Trophoblast cell (in vitro differentiated cells and primary cell): ENCODE measurements at regions not wholly inside any gene's neighbourhood (a gene's known extent, or its start where the extent isn't known, plus 50 kb on each side); places are given as distances from the start of the nearest gene placed in this dataset.
A peak's percentile ranks its signal among the peaks of the same experiment; 100 is the strongest.

Source experiments
- DNase-seq, 2 donors: peaks; one replicate each; pipeline ENCODE4 v3.0.0-alpha.2; 2016
- H2AFZ ChIP-seq: 2 replicates; pipeline ENCODE4 v1.6.1; 2013; ENCODE audit warnings: low read length, moderate library complexity, mild to moderate bottlenecking; ENCODE audit not compliant: insufficient read depth, poor library complexity
- H2AK5ac ChIP-seq: 2 replicates; pipeline ENCODE4 v1.6.1; 2013; ENCODE audit warnings: mild to moderate bottlenecking, low read length
- H2BK120ac ChIP-seq: 2 replicates; pipeline ENCODE4 v1.6.1; 2013; ENCODE audit warnings: low read length, mild to moderate bottlenecking, moderate library complexity; ENCODE audit not compliant: insufficient read depth, poor library complexity
- H2BK12ac ChIP-seq: 2 replicates; pipeline ENCODE4 v1.6.1; 2013; ENCODE audit warnings: mild to moderate bottlenecking, low read length, moderate library complexity
- H2BK5ac ChIP-seq: 2 replicates; pipeline ENCODE4 v1.6.1; 2013; ENCODE audit warnings: low read length, low read depth, moderate library complexity, mild to moderate bottlenecking; ENCODE audit not compliant: poor library complexity
- H3K14ac ChIP-seq: 2 replicates; pipeline ENCODE4 v1.6.1; 2013; ENCODE audit warnings: mild to moderate bottlenecking, low read length
- H3K18ac ChIP-seq: 2 replicates; pipeline ENCODE4 v1.6.1; 2013; ENCODE audit warnings: mild to moderate bottlenecking, low read length
- H3K23ac ChIP-seq: 2 replicates; pipeline ENCODE4 v1.6.1; 2013; ENCODE audit warnings: low read length
- H3K27ac ChIP-seq: 2 replicates; pipeline ENCODE4 v1.5.1; 2013; ENCODE audit warnings: low read depth, mild to moderate bottlenecking, inconsistent platforms, low read length, moderate library complexity
- H3K27me3 ChIP-seq: 2 replicates; pipeline ENCODE4 v1.6.1; 2013; ENCODE audit warnings: inconsistent platforms, mild to moderate bottlenecking, low read length, moderate library complexity; ENCODE audit not compliant: insufficient read depth
- H3K36me3 ChIP-seq, 2 experiments: 1 replicate in 1 of 2; 2 replicates in 1 of 2; pipeline ENCODE4 v1.6.1; 2013; ENCODE audit warnings: low read length in 2 of 2, mild to moderate bottlenecking in 2 of 2, moderate library complexity in 1 of 2; ENCODE audit not compliant: insufficient read depth in 2 of 2, control insufficient read depth in 1 of 2
- H3K4ac ChIP-seq: 2 replicates; pipeline ENCODE4 v1.6.1; 2013; ENCODE audit warnings: low read depth, mild to moderate bottlenecking, low read length, moderate library complexity
- H3K4me1 ChIP-seq, 2 experiments: 1 replicate in 1 of 2; 2 replicates in 1 of 2; pipeline ENCODE4 v1.6.1; 2013; ENCODE audit warnings: low read length in 2 of 2, mild to moderate bottlenecking in 2 of 2, moderate library complexity in 1 of 2; ENCODE audit not compliant: insufficient read depth in 2 of 2, control insufficient read depth in 1 of 2
- H3K4me2 ChIP-seq: 2 replicates; pipeline ENCODE4 v1.6.1; 2013; ENCODE audit warnings: inconsistent platforms, mild to moderate bottlenecking, low read length, moderate library complexity
- H3K4me3 ChIP-seq: 2 replicates; pipeline ENCODE4 v1.5.1; 2013; ENCODE audit warnings: mild to moderate bottlenecking, low read depth, low read length, inconsistent platforms
- H3K79me1 ChIP-seq: one replicate; pipeline ENCODE4 v1.6.1; 2013; ENCODE audit warnings: low read length
- H3K79me2 ChIP-seq: 2 replicates; pipeline ENCODE4 v1.6.1; 2013; ENCODE audit warnings: low read length, mild to moderate bottlenecking; ENCODE audit not compliant: control insufficient read depth, insufficient read depth, poor library complexity
- H3K9ac ChIP-seq: 2 replicates; pipeline ENCODE4 v1.6.1; 2013; ENCODE audit warnings: mild to moderate bottlenecking, low read length
- H3K9me3 ChIP-seq: 2 replicates; pipeline ENCODE4 v1.6.1; 2013; ENCODE audit warnings: low read depth, mild to moderate bottlenecking, control low read depth, inconsistent platforms, low read length; ENCODE audit not compliant: insufficient read depth
- H4K12ac ChIP-seq: 2 replicates; pipeline ENCODE4 v1.6.1; 2013; ENCODE audit warnings: low read depth, mild to moderate bottlenecking, low read length, moderate library complexity
- H4K8ac ChIP-seq: 2 replicates; pipeline ENCODE4 v1.6.1; 2013; ENCODE audit warnings: low read depth, mild to moderate bottlenecking, low read length, moderate library complexity
- H4K91ac ChIP-seq: one replicate; pipeline ENCODE4 v1.6.1; 2013; ENCODE audit warnings: low read depth, mild to moderate bottlenecking, low read length, moderate library complexity
- WGBS: extraction: QIAGEN DNeasy Blood & Tissue Kit; methylation state at CpG from one replicate; pipeline ENCODE4 v1.1.7; 2013; ENCODE audit warnings: missing lambda C conversion rate; ENCODE audit not compliant: insufficient read length, insufficient coverage; ENCODE audit errors: extremely low coverage; 5-methylcytosine and 5-hydroxymethylcytosine counted together

DNA sequence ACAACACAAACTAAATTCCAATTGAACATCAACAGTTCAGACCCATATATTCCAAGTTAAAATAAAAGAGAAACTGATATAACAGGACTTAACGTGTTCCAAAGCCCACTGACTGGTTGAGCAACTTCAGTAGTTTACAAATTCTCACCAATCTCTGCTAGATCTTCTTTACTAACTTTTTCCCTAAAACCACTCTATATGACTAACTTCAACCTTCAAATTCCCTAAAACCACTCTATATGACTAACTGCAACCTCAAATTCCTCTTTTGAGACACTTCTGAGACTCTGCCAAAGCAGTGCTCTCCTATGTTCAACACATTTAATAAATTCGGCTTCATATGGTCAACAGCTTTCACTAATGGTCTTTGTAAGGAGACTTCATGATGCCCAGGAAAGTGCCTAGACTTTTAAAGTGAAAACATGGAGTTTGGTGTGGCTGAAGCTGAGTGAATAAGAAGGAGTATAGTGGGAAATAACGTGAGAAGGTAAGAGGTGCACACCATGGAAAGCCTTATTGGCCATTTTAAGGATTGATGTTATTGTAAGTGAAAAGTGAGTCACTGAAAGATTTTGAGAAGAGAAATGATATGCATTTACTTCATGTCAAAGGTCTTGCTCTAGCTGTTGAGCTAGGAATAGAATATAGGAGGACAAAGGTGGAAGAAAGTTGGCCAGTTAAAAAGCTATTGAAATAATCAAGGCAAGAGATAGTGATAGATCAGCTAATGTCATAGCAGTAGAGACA lies 134.0 kb upstream of the HCRTR2 start:
- no peaks in the 10 kb centered on the region for H3K4me1 ChIP-seq
- no peak overlapping the region for H2BK5ac ChIP-seq
- H3K27ac ChIP-seq, result no peak overlapping the region
- no peak overlapping the region for H3K14ac ChIP-seq
- no peak overlapping the region for H3K4ac ChIP-seq
- H3K4me3 ChIP-seq, result no peak overlapping the region
- no peak overlapping the region for H2BK12ac ChIP-seq
- H2BK120ac ChIP-seq, result no peak overlapping the region
- no peak overlapping the region for H3K4me2 ChIP-seq
- WGBS, result 100% methylated on average over 1 of the region's 3 CpGs
- no peak overlapping the region for H4K12ac ChIP-seq
- H3K79me2 ChIP-seq, result no peaks in the 10 kb centered on the region
- H3K9me3 ChIP-seq, result no peaks in the 10 kb centered on the region
- no peaks in the 10 kb centered on the region for H3K27me3 ChIP-seq
- peak; percentile 2 to 24 for DNase-seq
- no peak overlapping the region for H4K8ac ChIP-seq
- no peak overlapping the region for H2AFZ ChIP-seq
- H3K9ac ChIP-seq, result no peak overlapping the region
- no peak overlapping the region for H2AK5ac ChIP-seq
- no peak overlapping the region for H4K91ac ChIP-seq
- H3K36me3 ChIP-seq, result no peaks in the 10 kb centered on the region
- no peak overlapping the region for H3K18ac ChIP-seq
- H3K23ac ChIP-seq, result no peak overlapping the region
- no peaks in the 10 kb centered on the region for H3K79me1 ChIP-seq

DNA sequence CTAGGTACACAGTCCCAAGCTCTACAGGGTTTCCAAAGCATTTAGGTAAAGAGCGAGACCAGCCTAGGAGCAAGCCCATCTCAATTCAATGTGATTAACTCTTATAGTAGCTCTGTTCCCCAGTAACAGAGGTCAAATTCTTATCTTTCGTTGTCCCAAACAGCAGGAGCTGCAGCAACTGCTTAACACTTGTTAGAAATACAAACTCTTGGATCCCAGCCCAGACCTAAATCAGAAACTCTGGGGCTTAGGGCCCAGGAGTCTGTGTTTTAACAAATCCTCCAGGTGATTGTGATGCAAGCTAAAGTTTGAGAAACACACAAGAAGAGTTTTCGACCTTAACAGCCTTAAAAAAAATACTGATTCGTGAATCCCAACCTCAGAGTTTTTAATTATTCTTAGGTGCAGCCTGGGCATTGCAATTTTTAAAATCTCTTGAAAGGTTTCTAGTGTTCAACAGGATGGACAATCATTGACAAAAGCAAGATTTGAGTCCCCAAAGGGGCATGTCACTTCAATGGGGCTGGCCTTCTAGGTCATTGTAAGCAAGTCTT lies 127.4 kb upstream of the HCRTR2 start:
- no peak overlapping the region for H4K91ac ChIP-seq
- H2AK5ac ChIP-seq, result no peak overlapping the region
- no peaks in the 10 kb centered on the region for H3K4me1 ChIP-seq

DNA sequence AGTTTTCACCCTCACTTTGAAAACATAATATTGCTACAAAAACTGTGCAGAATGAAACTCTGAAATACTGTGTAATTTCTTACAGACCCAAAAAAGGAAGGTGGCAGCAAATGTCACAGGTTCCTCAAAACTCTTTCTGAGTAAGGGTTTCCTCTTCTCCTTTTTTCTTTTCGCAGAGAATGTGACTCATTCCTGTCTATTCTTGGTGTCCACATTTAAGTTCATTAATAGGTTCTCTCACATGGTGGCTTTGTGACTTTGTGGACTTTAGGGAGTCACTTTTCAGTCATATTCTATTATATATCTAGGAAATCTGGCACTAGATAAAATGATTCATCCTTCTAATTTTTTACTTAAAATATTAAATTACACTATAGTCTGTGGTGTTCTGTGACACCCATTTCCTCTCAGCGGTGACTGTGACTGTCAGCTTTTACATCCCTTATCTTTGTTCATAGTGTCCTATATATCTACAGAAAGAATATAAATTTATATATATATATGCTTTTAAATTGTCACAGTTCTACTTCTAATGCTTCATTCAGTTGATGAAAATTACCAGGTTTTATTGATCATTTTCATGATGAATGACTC lies 126.8 kb upstream of the HCRTR2 start:
- no peak overlapping the region for H3K27ac ChIP-seq
- H2BK5ac ChIP-seq, result no peak overlapping the region
- peak in 1 of 2 donors; percentile 32 for DNase-seq
- WGBS, result no CpG with 5 or more reads among the region's 2 CpGs
- no peak overlapping the region for H2AFZ ChIP-seq
- H3K36me3 ChIP-seq, result no peaks in the 10 kb centered on the region
- no peak overlapping the region for H4K12ac ChIP-seq
- no peak overlapping the region for H2AK5ac ChIP-seq
- no peaks in the 10 kb centered on the region for H3K4me1 ChIP-seq
- no peaks in the 10 kb centered on the region for H3K9me3 ChIP-seq
- no peak overlapping the region for H4K91ac ChIP-seq
- H3K18ac ChIP-seq, result no peak overlapping the region
- no peak overlapping the region for H3K14ac ChIP-seq
- no peak overlapping the region for H3K4me3 ChIP-seq
- no peaks in the 10 kb centered on the region for H3K27me3 ChIP-seq
- H3K9ac ChIP-seq, result no peak overlapping the region
- no peaks in the 10 kb centered on the region for H3K79me1 ChIP-seq
- no peak overlapping the region for H2BK120ac ChIP-seq
- no peak overlapping the region for H3K4me2 ChIP-seq
- H4K8ac ChIP-seq, result no peak overlapping the region
- no peaks in the 10 kb centered on the region for H3K79me2 ChIP-seq
- no peak overlapping the region for H2BK12ac ChIP-seq
- no peak overlapping the region for H3K4ac ChIP-seq
- H3K23ac ChIP-seq, result no peak overlapping the region

More for the DNA sequence above, 127.4 kb upstream of the HCRTR2 start:
- Histone ChIP-seq H3K18ac (no peak overlapping the region), H3K79me2 (no peaks in the 10 kb centered on the region), H3K27ac (no peak overlapping the region), H3K14ac (no peak overlapping the region), H3K23ac (no peak overlapping the region), H3K9me3 (no peaks in the 10 kb centered on the region), H3K4ac (no peak overlapping the region), H3K36me3 (no peaks in the 10 kb centered on the region), H2AFZ (no peak overlapping the region), H4K8ac (no peak overlapping the region), H3K4me2 (no peak overlapping the region), H2BK5ac (no peak overlapping the region), H3K4me3 (no peak overlapping the region), H2BK120ac (no peak overlapping the region), H3K79me1 (no peaks in the 10 kb centered on the region), H3K27me3 (no peaks in the 10 kb centered on the region), H2BK12ac (no peak overlapping the region), H3K9ac (no peak overlapping the region), H4K12ac (no peak overlapping the region)
- DNase-seq, result no peak
- WGBS, result no CpG with 5 or more reads among the region's 4 CpGs

DNA sequence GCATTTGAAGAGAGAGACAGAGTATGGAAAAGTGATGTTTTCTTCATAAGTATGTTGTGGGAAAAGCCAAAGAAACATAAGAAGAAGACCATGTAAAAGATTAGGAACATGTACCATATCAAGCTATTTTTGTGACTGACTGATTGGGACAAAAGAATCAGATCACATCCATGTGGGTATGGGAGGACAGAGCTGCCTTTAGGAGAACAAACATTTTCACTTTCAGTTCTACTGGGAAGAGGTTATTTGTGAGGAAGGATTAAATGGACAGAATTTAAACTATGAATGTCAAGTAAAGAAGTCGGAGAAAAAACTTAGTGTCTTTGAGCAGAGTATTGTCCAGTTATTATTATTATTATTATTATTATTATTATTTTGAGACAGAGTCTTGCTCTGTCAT lies 124.4 kb upstream of the HCRTR2 start:
- H3K79me2 ChIP-seq, result no peaks in the 10 kb centered on the region
- WGBS, result no CpG with 5 or more reads among the region's 1 CpG
- H3K4me3 ChIP-seq, result no peak overlapping the region
- no peak overlapping the region for H2BK120ac ChIP-seq
- H2BK12ac ChIP-seq, result no peak overlapping the region
- no peak overlapping the region for H3K23ac ChIP-seq
- H4K91ac ChIP-seq, result no peak overlapping the region
- H3K27me3 ChIP-seq, result no peaks in the 10 kb centered on the region
- no peak overlapping the region for H3K14ac ChIP-seq
- H3K36me3 ChIP-seq, result no peaks in the 10 kb centered on the region
- H2AK5ac ChIP-seq, result no peak overlapping the region
- no peaks in the 10 kb centered on the region for H3K4me1 ChIP-seq
- H3K18ac ChIP-seq, result no peak overlapping the region
- H3K27ac ChIP-seq, result no peak overlapping the region
- no peak for DNase-seq
- H3K4ac ChIP-seq, result no peak overlapping the region
- no peak overlapping the region for H4K8ac ChIP-seq
- no peaks in the 10 kb centered on the region for H3K79me1 ChIP-seq
- no peak overlapping the region for H3K4me2 ChIP-seq
- H4K12ac ChIP-seq, result no peak overlapping the region
- H3K9me3 ChIP-seq, result no peaks in the 10 kb centered on the region
- no peak overlapping the region for H2BK5ac ChIP-seq
- no peak overlapping the region for H2AFZ ChIP-seq
- no peak overlapping the region for H3K9ac ChIP-seq
